ENCODE measurements at regions not wholly inside any gene's neighbourhood (a gene's known extent, or its start where the extent isn't known, plus 50 kb on each side); places are given as distances from the start of the nearest gene placed in this dataset.

GRCh38 chr9:19995619-19996018 is 206.8 kb upstream of the SLC24A2 start:
- no peak for FAIRE-seq

- FAIRE-seq, result no peak
Observed at GRCh38 chr9:19994296-19994695, 205.5 kb upstream of the SLC24A2 start.

- FAIRE-seq, result no peak
Observed at GRCh38 chr9:19992556-19992955, 203.7 kb upstream of the SLC24A2 start.

GRCh38 chr9:19989213-19989612 is 200.4 kb upstream of the SLC24A2 start:
- FAIRE-seq, result no peak

- no peak for FAIRE-seq
Observed at GRCh38 chr9:19988281-19988680, 199.4 kb upstream of the SLC24A2 start.

GRCh38 chr9:19985081-19985480 is 196.2 kb upstream of the SLC24A2 start:
- FAIRE-seq, result no peak

- FAIRE-seq, result no peak
Observed at GRCh38 chr9:19976226-19976625, 187.4 kb upstream of the SLC24A2 start.

GRCh38 chr9:19975499-19975898 is 186.7 kb upstream of the SLC24A2 start:
- FAIRE-seq, result no peak

GRCh38 chr9:19969721-19970120 is 180.9 kb upstream of the SLC24A2 start:
- FAIRE-seq, result no peak

- FAIRE-seq, result no peak
Observed at GRCh38 chr9:19967888-19968459, 179.1 kb upstream of the SLC24A2 start.

GRCh38 chr9:19967216-19967887 is 178.5 kb upstream of the SLC24A2 start:
- no peak for FAIRE-seq

- FAIRE-seq, result no peak
Observed at GRCh38 chr9:19965336-19965735, 176.5 kb upstream of the SLC24A2 start.

GRCh38 chr9:19947996-19948395 is 159.2 kb upstream of the SLC24A2 start:
- FAIRE-seq, result no peak

- FAIRE-seq, result no peak
Observed at GRCh38 chr9:19946441-19947109, 157.7 kb upstream of the SLC24A2 start.

GRCh38 chr9:19941874-19942273 is 153.0 kb upstream of the SLC24A2 start:
- no peak for FAIRE-seq

- no peak for FAIRE-seq
Observed at GRCh38 chr9:19940811-19941535, 152.1 kb upstream of the SLC24A2 start.

GRCh38 chr9:19939734-19940278 is 151.0 kb upstream of the SLC24A2 start:
- FAIRE-seq, result no peak

- no peak for FAIRE-seq
Observed at GRCh38 chr9:19938990-19939733, 150.3 kb upstream of the SLC24A2 start.

GRCh38 chr9:19937121-19937520 is 148.3 kb upstream of the SLC24A2 start:
- FAIRE-seq, result no peak

GRCh38 chr9:19936598-19936997 is 147.8 kb upstream of the SLC24A2 start:
- no peak for FAIRE-seq

GRCh38 chr9:19935422-19935821 is 146.6 kb upstream of the SLC24A2 start:
- no peak for FAIRE-seq

- no peak for FAIRE-seq
Observed at GRCh38 chr9:19934301-19934871, 145.5 kb upstream of the SLC24A2 start.
